K562 (cell line): ENCODE measurements at regions not wholly inside any gene's neighbourhood (a gene's known extent, or its start where the extent isn't known, plus 50 kb on each side); places are given as distances from the start of the nearest gene placed in this dataset.

ENCODE experiments used
- ATAC-seq: fragments of 200-7000 bp; cut with Tn5 transposase; 3 replicates; pipeline ENCODE4 v1.9.1; 2020; ENCODE audit warnings: moderate library complexity
- BruUV-seq: library from RNA; stranded (reverse); fragments of 400-500 nt; replicated peaks from 2 replicates; lab custom pipeline; 2021; lab: Mats Ljungman, UMichigan
- CTCF ChIA-PET: fragments of 300-600 bp; formaldehyde crosslinking; extraction: SDS; loops from one replicate; lab custom pipeline; 2021; ENCODE audit warnings: low intra/inter-chr PET ratio; lab: Yijun Ruan, JAX
- POLR2A ChIA-PET: fragments of 300-600, 350-650 bp; sonication (Branson Sonifier 250); formaldehyde crosslinking; extraction: SDS; loops from one replicate; lab custom pipeline; 2021; ENCODE audit warnings: antibody characterized with exemption, inconsistent platforms; lab: Yijun Ruan, JAX
- DNase-seq, 4 experiments: peaks; one replicate each; pipeline versions ENCODE4 v3.0.0 to v3.0.0-alpha.2; 2011 to 2018; ENCODE audit warnings: low spot score in 3 of 4, mixed read lengths in 3 of 4; ENCODE audit errors: extremely low read depth in 1 of 4
- FAIRE-seq: peaks from 2 replicates; lab custom pipeline; 2011; peaks lifted over from hg19 to GRCh38; lab: Jason Lieb, UNC
- H2AFZ ChIP-seq: 2 replicates; pipeline ENCODE4 v1.6.0; 2011; ENCODE audit warnings: low read depth, low read length, control low read depth, inconsistent platforms
- H3K27ac ChIP-seq: fragments of 200-600 bp; 3 replicates; pipeline ENCODE4 v1.8.0; 2011; ENCODE audit warnings: low read depth, mild to moderate bottlenecking, control low read depth, inconsistent platforms, low read length, moderate library complexity, mixed read lengths; ENCODE audit errors: extremely low read depth
- H3K27me3 ChIP-seq, 2 experiments: fragments of 300-600 bp in 1 of 2; 2 replicates in 1 of 2; 3 replicates in 1 of 2; pipeline versions ENCODE4 v1.6.0 to v1.8.0; 2011; ENCODE audit warnings: inconsistent platforms in 2 of 2, low read length in 2 of 2, mild to moderate bottlenecking in 1 of 2, mixed read lengths in 1 of 2, moderate library complexity in 1 of 2; ENCODE audit not compliant: control insufficient read depth in 2 of 2, insufficient read depth in 2 of 2
- H3K36me3 ChIP-seq: fragments of 300-600 bp; 3 replicates; pipeline ENCODE4 v1.8.0; 2011; ENCODE audit warnings: mild to moderate bottlenecking, low read length, inconsistent platforms; ENCODE audit not compliant: control insufficient read depth, insufficient read depth
- H3K4me1 ChIP-seq, 2 experiments: fragments of 200-600 bp in 1 of 2; replicated peaks in 1 of 2; 2 replicates in 1 of 2; 3 replicates in 1 of 2; pipeline versions ENCODE4 v1.5.1 to v1.8.0; 2011; ENCODE audit warnings: inconsistent platforms in 2 of 2, low read length in 2 of 2, mild to moderate bottlenecking in 1 of 2, mixed read lengths in 1 of 2, moderate library complexity in 1 of 2; ENCODE audit not compliant: control insufficient read depth in 2 of 2, insufficient read depth in 2 of 2
- H3K4me2 ChIP-seq: 2 replicates; pipeline ENCODE4 v1.6.1; 2011; ENCODE audit warnings: low read length, control low read depth, inconsistent platforms, mixed read lengths; ENCODE audit not compliant: insufficient read depth
- H3K4me3 ChIP-seq: fragments of 200-600 bp; sonication (generic), shearing (Covaris generic); 2 replicates; pipeline ENCODE4 v1.5.1; 2016; ENCODE audit warnings: control low read depth, inconsistent platforms
- H3K79me2 ChIP-seq: fragments of 200-600 bp; 3 replicates; pipeline ENCODE4 v1.8.0; 2011; ENCODE audit warnings: low read length, inconsistent platforms; ENCODE audit not compliant: control insufficient read depth, insufficient read depth
- H3K9ac ChIP-seq, 2 experiments: 2 replicates each; pipeline versions ENCODE4 v1.6.0 to v1.6.1; 2011; ENCODE audit warnings: low read depth in 2 of 2, low read length in 2 of 2, control low read depth in 1 of 2, inconsistent platforms in 1 of 2, mild to moderate bottlenecking in 1 of 2, mixed read lengths in 1 of 2; ENCODE audit not compliant: insufficient read depth in 1 of 2
- H3K9me1 ChIP-seq: one replicate; pipeline ENCODE4 v1.6.0; 2011; ENCODE audit warnings: inconsistent platforms, mild to moderate bottlenecking, low read length, moderate library complexity; ENCODE audit not compliant: control insufficient read depth, insufficient read depth
- H3K9me3 ChIP-seq: replicated peaks from 2 replicates; pipeline ENCODE4 v1.5.1; 2011; ENCODE audit warnings: low read depth, low read length, inconsistent platforms; ENCODE audit not compliant: control insufficient read depth, insufficient read depth
- H4K20me1 ChIP-seq: replicated peaks from 2 replicates; pipeline ENCODE4 v1.6.1; 2011; ENCODE audit warnings: low read length, inconsistent platforms, mixed read lengths; ENCODE audit not compliant: control insufficient read depth, insufficient read depth
- C11orf30 ChIP-seq: fragments of 450-650 bp; IDR thresholded peaks from 2 replicates; pipeline ENCODE4 v1.6.1; 2016; ENCODE audit warnings: low read depth, mild to moderate bottlenecking
- CC2D1A ChIP-seq: fragments of 450-650 bp; IDR thresholded peaks from 2 replicates; pipeline ENCODE4 v1.6.1; 2017; ENCODE audit warnings: mild to moderate bottlenecking
- HDAC6 ChIP-seq: IDR thresholded peaks from 2 replicates; pipeline ENCODE4 v1.6.1; 2012; ENCODE audit warnings: low read depth, mild to moderate bottlenecking, control low read depth, inconsistent platforms, low read length, moderate library complexity
- MAFF ChIP-seq: IDR thresholded peaks from 2 replicates; pipeline ENCODE4 v1.6.1; 2012; ENCODE audit warnings: low read length, improper control_type of control experiment
- MAFG ChIP-seq: fragments of 450-650 bp; conservative IDR thresholded peaks from 2 replicates; pipeline ENCODE4 v1.6.1; 2016; ENCODE audit warnings: missing genetic modification characterization, missing compliant biosample characterization
- MAFK ChIP-seq: IDR thresholded peaks from 2 replicates; pipeline ENCODE4 v1.6.1; 2011; ENCODE audit warnings: low read length, improper control_type of control experiment
- ZHX1 ChIP-seq: fragments of 150-350 bp; conservative IDR thresholded peaks from 2 replicates; pipeline ENCODE4 v1.6.1; 2014; ENCODE audit warnings: low read length
- ZNF316 ChIP-seq: fragments of 450-650 bp; IDR thresholded peaks from 2 replicates; pipeline ENCODE4 v1.6.1; 2016
- WGBS: fragments of 100-300 bp; shearing (Covaris generic); methylation state at CpG from one replicate; pipeline ENCODE4 v1.1.6; 2016; ENCODE audit warnings: low coverage, mixed read lengths; ENCODE audit not compliant: insufficient coverage; ENCODE audit errors: missing lambda C conversion rate; 5-methylcytosine and 5-hydroxymethylcytosine counted together
- in situ Hi-C: fragments of 300-500 bp; cut with MboI; formaldehyde crosslinking; loops from 4 replicates; pipeline ENCODE4 v1.15.0; 2018; ENCODE audit warnings: inconsistent platforms, mixed read lengths
- intact Hi-C: fragments of 100-400 bp; cut with micrococcal nuclease; formaldehyde crosslinking; loops from 2 replicates; pipeline ENCODE4 v1.14.2; 2022

- DNase-seq (no peak), FAIRE-seq (no peak), ATAC-seq (no peak)
- no peaks in the 10 kb centered on the region for H3K4me1 ChIP-seq
- H3K9me3 ChIP-seq = no peaks in the 10 kb centered on the region
- no peaks in the 10 kb centered on the region for H3K27me3 ChIP-seq
- no peak overlapping the region for H2AFZ ChIP-seq
- H4K20me1 ChIP-seq = no peaks in the 10 kb centered on the region
- intact Hi-C loops = no loop called here
- 11% methylated on average over 1 of the region's 1 CpG for WGBS
- no peaks in the 10 kb centered on the region for H3K79me2 ChIP-seq
- TF ChIP-seq C11orf30 (peak; percentile 82), ZHX1 (no peak), HDAC6 (no peak), MAFG (tag) (peak; percentile 78), ZNF316 (peak; percentile 91), CC2D1A (no peak), MAFK (peak; percentile 81), MAFF (peak; percentile 77)
- no peak overlapping the region for H3K4me3 ChIP-seq
- in situ Hi-C loops = no loop called here
- H3K9me1 ChIP-seq = no peaks in the 10 kb centered on the region
- H3K27ac ChIP-seq = no peak overlapping the region
- no TSS peak for BruUV-seq
- ChIA-PET POLR2A (no interaction called here), CTCF (no interaction called here)
- no peak overlapping the region for H3K4me2 ChIP-seq
- H3K36me3 ChIP-seq = no peaks in the 10 kb centered on the region
- no peak overlapping the region for H3K9ac ChIP-seq
Observed at GRCh38 chr5:27466959-27467358, 428.6 kb upstream of the CDH9 start.
